ENCODE measurements at regions not wholly inside any gene's neighbourhood (a gene's known extent, or its start where the extent isn't known, plus 50 kb on each side); places are given as distances from the start of the nearest gene placed in this dataset.

GRCh38 chr4:114223580-114223979 is 244.1 kb upstream of the ARSJ start:
- DNase-seq (ENCODE audit: extremely low spot score), result no peak
- POLR2A ChIA-PET, result no interaction called here
- CTCF ChIA-PET, result no interaction called here
- TF ChIP-seq CTCF (IDR thresholded peaks at IDR 0.05; ENCODE audit: control extremely low read depth, extremely low read depth, low read depth, missing control alignments), result no peak

DNA sequence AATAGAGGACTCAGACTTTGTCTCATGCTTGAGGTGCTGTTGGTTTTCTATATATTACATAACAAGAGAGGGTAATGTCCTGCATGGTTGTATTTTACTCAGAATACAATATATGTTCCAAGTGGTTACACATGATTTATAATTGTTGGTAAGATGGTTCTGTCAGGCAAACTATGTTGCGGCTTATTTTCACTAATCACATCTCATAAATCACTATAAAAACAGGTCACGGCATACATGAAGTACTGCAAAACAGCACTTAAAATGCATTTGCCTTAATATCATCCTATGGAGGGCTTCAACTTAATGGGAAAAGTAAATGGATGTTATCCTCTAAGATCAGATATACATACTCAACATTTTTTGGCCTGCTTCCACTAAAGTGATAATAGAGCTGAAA is 246.0 kb upstream of the ARSJ start:
- POLR2A ChIA-PET, result no interaction called here

GRCh38 chr4:114226179-114226578 is 246.7 kb upstream of the ARSJ start:
- ChIA-PET POLR2A (no interaction called here), CTCF (no interaction called here)
- no peak for TF ChIP-seq CTCF (IDR thresholded peaks at IDR 0.05; ENCODE audit: control extremely low read depth, extremely low read depth, low read depth, missing control alignments)
- DNase-seq (ENCODE audit: extremely low spot score), result no peak

More for the DNA sequence above, 246.0 kb upstream of the ARSJ start:
- no peak for TF ChIP-seq CTCF (IDR thresholded peaks at IDR 0.05; ENCODE audit: control extremely low read depth, extremely low read depth, low read depth, missing control alignments)
- CTCF ChIA-PET, result no interaction called here
- DNase-seq (ENCODE audit: extremely low spot score), result no peak

GRCh38 chr4:114226968-114227760 is 247.7 kb upstream of the ARSJ start:
- CTCF ChIA-PET, result no interaction called here
- no peak for DNase-seq (ENCODE audit: extremely low spot score)
- POLR2A ChIA-PET, result no interaction called here
- TF ChIP-seq CTCF (IDR thresholded peaks at IDR 0.05; ENCODE audit: control extremely low read depth, extremely low read depth, low read depth, missing control alignments), result no peak

DNA sequence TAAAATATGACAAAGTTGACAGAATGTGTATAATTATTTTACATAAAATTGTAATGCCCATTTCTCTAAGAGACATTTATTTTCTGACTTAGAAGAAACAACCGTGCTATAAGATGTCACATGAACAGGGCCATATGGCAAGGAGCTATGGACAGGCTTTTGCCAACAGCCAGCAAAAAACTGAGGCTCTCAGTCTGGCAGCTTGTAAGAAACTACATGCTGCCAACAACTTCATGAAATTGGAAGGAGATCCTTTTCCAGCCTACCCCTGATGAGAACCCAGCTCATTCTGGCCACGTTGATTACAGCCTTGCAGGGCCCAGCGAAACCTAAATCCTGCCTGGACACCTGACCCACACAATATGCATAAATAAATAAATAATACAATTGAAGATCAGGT is 250.3 kb upstream of the ARSJ start:
- DNase-seq (ENCODE audit: extremely low spot score), result no peak
- CTCF ChIA-PET, result interaction anchor here (0.9 kb wide), 1 partner anchor 44 kb away, joined by 3 read pairs; no protein-coding TSS in a partner anchor
- no peak for TF ChIP-seq CTCF (IDR thresholded peaks at IDR 0.05; ENCODE audit: control extremely low read depth, extremely low read depth, low read depth, missing control alignments)
- POLR2A ChIA-PET, result no interaction called here

GRCh38 chr4:114236171-114236769 is 256.8 kb upstream of the ARSJ start:
- ChIA-PET CTCF (no interaction called here), POLR2A (no interaction called here)
- no peak for DNase-seq (ENCODE audit: extremely low spot score)
- no peak for TF ChIP-seq CTCF (IDR thresholded peaks at IDR 0.05; ENCODE audit: control extremely low read depth, extremely low read depth, low read depth, missing control alignments)
